GM19351 (cell line): ENCODE measurements at regions not wholly inside any gene's neighbourhood (a gene's known extent, or its start where the extent isn't known, plus 50 kb on each side); places are given as distances from the start of the nearest gene placed in this dataset.
"Not testable (repeated sequence)": the region's sequence is repeated elsewhere in the genome, so short reads cannot be mapped to it uniquely, and the experiment has no call there.

Source experiments
- ATAC-seq: cut with Tn5 transposase; IDR thresholded peaks from one replicate; pipeline ENCODE4 v1.9.1; 2021; ENCODE audit warnings: mild to moderate bottlenecking, moderate library complexity; ENCODE audit not compliant: unreplicated experiment

- ATAC-seq = no peak
These were observed 219.1 kb downstream of the PHLDA1 start for GRCh38 chr12:75812271-75813018.

GRCh38 chr12:75809746-75810145, 221.8 kb downstream of the PHLDA1 start:
- no peak for ATAC-seq

- no peak for ATAC-seq
These were observed 224.1 kb downstream of the PHLDA1 start for GRCh38 chr12:75807494-75807893.

GRCh38 chr12:75805905-75806304, 225.7 kb downstream of the PHLDA1 start:
- no peak for ATAC-seq

GRCh38 chr12:75805320-75805719, 226.3 kb downstream of the PHLDA1 start:
- ATAC-seq = no peak

- ATAC-seq = no peak
These were observed 233.2 kb downstream of the PHLDA1 start for GRCh38 chr12:75798136-75798926.

- ATAC-seq = no peak
These were observed 236.5 kb downstream of the PHLDA1 start for GRCh38 chr12:75795125-75795524.

- ATAC-seq = no peak
These were observed 238.9 kb downstream of the PHLDA1 start for GRCh38 chr12:75792687-75793086.

GRCh38 chr12:75790219-75790618, 241.4 kb downstream of the PHLDA1 start:
- ATAC-seq = no peak

- ATAC-seq = not testable (repeated sequence)
These were observed 244.4 kb downstream of the PHLDA1 start for GRCh38 chr12:75787146-75787545.

- ATAC-seq = no peak
These were observed 245.5 kb downstream of the PHLDA1 start for GRCh38 chr12:75786070-75786469.

- ATAC-seq = no peak
These were observed 247.0 kb downstream of the PHLDA1 start for GRCh38 chr12:75784591-75784990.

- no peak for ATAC-seq
These were observed 248.3 kb downstream of the PHLDA1 start for GRCh38 chr12:75783093-75783877.

- ATAC-seq = no peak
These were observed 249.5 kb downstream of the PHLDA1 start for GRCh38 chr12:75782069-75782581.

GRCh38 chr12:75781532-75782046, 250.0 kb downstream of the PHLDA1 start:
- ATAC-seq = no peak

- ATAC-seq = no peak
These were observed 251.6 kb downstream of the PHLDA1 start for GRCh38 chr12:75779891-75780496.

- peak; percentile 63 for ATAC-seq
These were observed 257.1 kb downstream of the PHLDA1 start for GRCh38 chr12:75774261-75775052.

GRCh38 chr12:75773377-75773776, 258.2 kb downstream of the PHLDA1 start:
- no peak for ATAC-seq

GRCh38 chr12:75771023-75771422, 259.6 kb upstream of the KRR1 start:
- no peak for ATAC-seq

- ATAC-seq = no peak
These were observed 256.5 kb upstream of the KRR1 start for GRCh38 chr12:75767957-75768356.
